GM21390 (cell line): ENCODE measurements at regions not wholly inside any gene's neighbourhood (a gene's known extent, or its start where the extent isn't known, plus 50 kb on each side); places are given as distances from the start of the nearest gene placed in this dataset.
"Not testable (repeated sequence)": the region's sequence is repeated elsewhere in the genome, so short reads cannot be mapped to it uniquely, and the experiment has no call there.

Source experiments
- ATAC-seq: cut with Tn5 transposase; IDR thresholded peaks from one replicate; pipeline ENCODE4 v1.9.1; 2021; ENCODE audit not compliant: unreplicated experiment

GRCh38 chr13:90447734-90448101 is 899.8 kb upstream of the MIR17HG start:
- no peak for ATAC-seq

- ATAC-seq: no peak
Observed at GRCh38 chr13:90448466-90449037, 898.9 kb upstream of the MIR17HG start.

GRCh38 chr13:90453342-90453741 is 894.1 kb upstream of the MIR17HG start:
- no peak for ATAC-seq

DNA sequence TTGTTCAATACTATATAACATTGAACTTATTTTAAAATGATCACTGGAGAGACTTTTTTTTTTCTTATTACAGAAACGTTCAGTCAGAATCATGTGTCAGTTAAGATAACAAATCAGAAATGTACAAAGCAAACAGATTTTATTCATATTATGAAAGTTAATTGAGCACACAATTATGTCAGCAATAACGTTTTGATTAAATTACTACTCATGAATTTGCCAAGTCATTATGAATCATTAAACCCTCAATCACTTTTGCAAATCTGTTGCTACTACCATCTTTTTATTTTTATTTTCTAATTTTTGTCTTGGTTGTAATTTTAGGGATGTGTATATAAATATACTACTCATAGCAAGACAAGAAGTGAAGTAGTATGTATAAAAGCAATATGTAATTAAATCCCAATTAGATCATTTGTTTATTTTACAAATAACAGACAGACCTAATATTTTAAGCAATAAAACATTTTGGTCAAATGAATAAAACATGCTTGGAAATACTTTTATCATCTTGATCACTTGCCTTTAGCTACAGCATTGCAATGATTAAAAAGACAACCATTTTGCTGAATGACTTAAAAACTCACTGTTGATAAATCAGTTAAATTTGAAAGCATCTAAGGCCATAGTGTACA is 893.4 kb upstream of the MIR17HG start:
- ATAC-seq: no peak

DNA sequence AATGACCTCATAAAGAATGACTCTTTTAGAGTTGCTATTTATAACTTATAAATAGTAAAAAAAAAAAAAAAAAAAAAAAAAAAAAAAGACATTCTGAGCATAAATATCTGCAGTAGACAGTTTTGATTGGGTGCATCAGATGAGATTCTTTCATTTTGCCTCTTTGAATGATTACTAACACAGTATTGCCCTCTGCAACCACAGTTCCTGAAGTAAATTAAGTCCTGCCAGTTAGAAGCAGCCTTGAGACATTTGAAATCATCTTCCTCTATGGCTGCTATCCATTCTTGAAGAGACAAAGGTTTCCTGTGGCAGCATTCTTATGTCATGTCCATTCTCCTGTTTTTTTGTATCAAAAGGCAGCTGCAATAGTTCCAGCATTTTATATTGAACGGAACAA is 892.4 kb upstream of the MIR17HG start:
- no peak for ATAC-seq

GRCh38 chr13:90455823-90456222 is 891.7 kb upstream of the MIR17HG start:
- ATAC-seq: no peak

- no peak for ATAC-seq
Observed at GRCh38 chr13:90461398-90461797, 886.1 kb upstream of the MIR17HG start.

DNA sequence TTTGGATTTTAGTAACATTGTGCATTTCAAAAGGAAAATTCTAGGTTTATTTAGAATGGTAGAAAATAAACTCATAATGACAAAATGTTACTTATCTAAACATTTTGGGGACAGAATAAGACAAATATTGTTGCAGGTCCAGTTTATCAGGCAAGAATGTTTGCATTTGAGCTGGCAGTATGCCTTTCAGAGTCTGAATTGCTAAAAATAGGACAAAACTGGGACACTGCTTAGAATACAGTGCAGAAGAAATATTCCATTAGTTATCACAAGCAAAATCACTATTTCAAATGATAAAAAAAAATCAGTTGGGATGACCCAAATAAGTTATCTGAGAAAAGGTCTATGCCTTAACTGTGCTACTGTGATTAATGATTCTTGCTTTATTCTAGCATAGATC is 870.3 kb upstream of the MIR17HG start:
- no peak for ATAC-seq

- ATAC-seq: no peak
Observed at GRCh38 chr13:90483906-90484305, 863.6 kb upstream of the MIR17HG start.

GRCh38 chr13:90485436-90485835 is 862.1 kb upstream of the MIR17HG start:
- ATAC-seq: no peak

GRCh38 chr13:90492872-90493271 is 854.6 kb upstream of the MIR17HG start:
- no peak for ATAC-seq

DNA sequence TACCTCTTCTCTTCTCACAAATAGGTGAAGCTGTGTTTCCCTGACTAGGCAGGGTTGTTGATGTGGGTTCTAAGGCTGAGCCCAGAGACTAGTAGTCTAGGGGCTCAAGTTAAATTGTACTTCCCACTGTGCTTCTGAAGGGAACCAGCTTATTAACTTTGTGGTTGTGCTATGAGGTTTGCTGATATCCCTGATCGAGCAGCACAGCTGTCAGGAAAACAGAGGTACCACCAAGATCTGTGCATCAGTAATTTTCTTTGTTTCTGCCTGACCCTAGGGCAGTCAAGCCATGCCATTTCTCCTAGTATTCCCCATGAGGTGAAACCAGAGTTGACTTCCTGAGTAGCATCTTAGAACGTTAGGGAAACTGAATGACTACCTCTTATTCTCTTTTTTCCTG is 853.8 kb upstream of the MIR17HG start:
- ATAC-seq: no peak

GRCh38 chr13:90494849-90495248 is 852.6 kb upstream of the MIR17HG start:
- not testable (repeated sequence) for ATAC-seq

DNA sequence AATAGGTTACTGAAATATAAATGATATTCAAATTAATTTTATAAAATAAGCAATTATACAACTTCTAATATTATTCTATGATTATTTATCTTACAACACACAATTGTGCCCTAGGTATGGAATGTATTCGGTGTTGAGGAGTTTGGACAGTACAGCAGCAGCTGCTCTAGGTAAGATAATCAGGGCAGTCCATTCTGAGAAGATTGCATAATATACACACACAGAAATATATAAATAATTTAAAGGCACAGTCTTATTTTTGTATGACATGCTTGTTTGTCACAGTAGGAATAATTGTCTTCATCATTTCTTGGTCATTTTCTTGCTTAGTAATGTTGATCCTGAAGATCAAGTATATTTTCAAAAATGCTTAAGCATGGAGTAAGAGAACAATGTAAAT is 849.4 kb upstream of the MIR17HG start:
- ATAC-seq: no peak

GRCh38 chr13:90498816-90499215 is 848.7 kb upstream of the MIR17HG start:
- no peak for ATAC-seq

DNA sequence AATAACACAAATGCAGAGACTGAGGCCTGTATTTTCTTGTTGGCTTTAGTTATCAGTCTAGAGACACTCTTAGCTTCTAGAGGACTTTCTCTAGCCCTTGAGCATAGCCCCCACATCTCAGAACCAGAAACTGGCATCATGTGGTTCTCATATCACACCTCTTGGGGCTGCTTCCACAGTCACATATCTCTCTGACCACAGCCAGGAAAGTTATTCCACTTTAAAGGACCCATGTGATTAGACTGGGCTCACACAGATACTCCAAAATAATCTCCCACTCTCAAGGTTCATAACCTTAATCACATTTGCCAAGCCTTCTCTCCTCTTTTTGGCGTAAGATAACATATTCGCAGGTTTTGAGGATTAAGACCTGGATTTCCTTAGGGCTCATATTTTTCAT is 846.9 kb upstream of the MIR17HG start:
- ATAC-seq: no peak

GRCh38 chr13:90502153-90502552 is 845.3 kb upstream of the MIR17HG start:
- no peak for ATAC-seq

GRCh38 chr13:90502762-90503161 is 844.7 kb upstream of the MIR17HG start:
- no peak for ATAC-seq

DNA sequence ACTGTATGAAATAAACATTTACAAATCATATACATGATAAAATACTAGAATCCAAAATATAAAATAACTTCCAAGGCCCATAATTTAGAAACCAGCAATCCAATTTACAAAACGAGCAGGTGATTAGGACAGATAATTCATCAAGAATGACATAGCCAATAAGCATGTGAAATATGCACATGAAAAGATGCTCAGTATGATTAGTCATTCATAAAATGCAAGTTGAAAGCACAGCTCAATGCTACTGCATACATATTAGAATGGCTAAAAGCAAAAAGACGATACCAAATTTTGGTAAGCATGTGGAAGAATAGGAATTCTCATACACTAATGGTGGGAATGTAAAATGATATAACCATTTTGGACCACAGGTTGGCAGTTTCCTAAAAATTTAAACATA is 837.2 kb upstream of the MIR17HG start:
- ATAC-seq: no peak

- no peak for ATAC-seq
Observed at GRCh38 chr13:90511903-90512302, 835.6 kb upstream of the MIR17HG start.

- not testable (repeated sequence) for ATAC-seq
Observed at GRCh38 chr13:90514712-90515111, 832.8 kb upstream of the MIR17HG start.

DNA sequence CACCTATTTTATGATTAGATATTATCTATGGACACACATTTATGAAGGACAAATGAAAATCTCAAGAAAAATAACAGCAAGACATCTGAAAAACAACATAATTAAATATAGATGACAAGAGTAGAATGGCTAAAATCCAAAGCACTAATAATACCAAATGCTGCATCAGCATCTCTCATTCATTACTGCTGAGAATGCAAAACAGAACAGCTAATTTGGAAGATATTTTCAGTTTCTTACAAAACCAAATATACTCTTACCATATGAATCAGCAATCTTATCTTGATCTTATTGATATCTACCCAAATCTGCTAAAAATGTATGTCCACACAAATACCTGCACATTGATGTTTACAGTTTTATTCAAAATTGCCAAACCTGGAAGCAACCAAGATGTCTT is 829.1 kb upstream of the MIR17HG start:
- no peak for ATAC-seq

- ATAC-seq: no peak
Observed at GRCh38 chr13:90519157-90519556, 828.3 kb upstream of the MIR17HG start.
